HG03469 (cell line): ENCODE measurements at regions not wholly inside any gene's neighbourhood (a gene's known extent, or its start where the extent isn't known, plus 50 kb on each side); places are given as distances from the start of the nearest gene placed in this dataset.
"Not testable (repeated sequence)": the region's sequence is repeated elsewhere in the genome, so short reads cannot be mapped to it uniquely, and the experiment has no call there.

Source experiments
- ATAC-seq: cut with Tn5 transposase; IDR thresholded peaks from one replicate; pipeline ENCODE4 v1.9.1; 2021; ENCODE audit warnings: mild to moderate bottlenecking, moderate library complexity, moderate number of reproducible peaks; ENCODE audit not compliant: unreplicated experiment

DNA sequence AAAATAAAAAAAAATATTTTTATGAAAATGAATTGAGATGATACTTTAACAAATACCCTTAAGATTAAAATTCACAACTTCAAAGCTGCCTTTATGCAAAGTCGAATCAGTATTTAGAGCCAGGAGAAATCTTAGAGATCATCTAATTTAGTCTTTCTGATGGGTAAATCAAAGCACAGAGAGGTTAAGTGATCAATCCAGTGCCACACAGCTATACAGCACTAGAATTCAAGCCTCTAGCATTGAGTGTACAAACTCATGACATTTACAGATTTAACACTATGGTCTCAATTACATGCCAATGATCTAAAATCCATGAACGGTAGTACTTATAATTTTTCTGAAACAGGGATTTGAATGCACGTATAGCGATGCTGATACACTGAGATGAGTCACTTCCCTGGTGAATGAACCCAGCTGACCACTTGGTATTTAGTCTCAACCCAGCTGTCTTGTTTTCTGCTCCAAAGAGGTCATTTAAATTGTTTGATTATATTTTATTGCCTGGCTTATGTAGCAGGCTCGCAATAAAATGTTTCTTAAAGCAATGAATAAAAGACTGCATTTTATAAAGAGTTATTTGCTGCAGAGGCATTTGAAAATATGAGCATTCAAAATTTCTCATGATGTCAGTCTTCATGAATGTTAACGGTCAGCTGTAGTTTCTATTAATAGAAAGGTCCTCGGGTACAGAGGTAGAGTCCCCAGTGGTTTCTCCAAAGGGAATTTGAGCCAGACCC, 152.4 kb upstream of the PRICKLE1 start:
- ATAC-seq: no peak

- ATAC-seq: no peak
Measured at GRCh38 chr12:42741091-42741490, 151.5 kb upstream of the PRICKLE1 start.

DNA sequence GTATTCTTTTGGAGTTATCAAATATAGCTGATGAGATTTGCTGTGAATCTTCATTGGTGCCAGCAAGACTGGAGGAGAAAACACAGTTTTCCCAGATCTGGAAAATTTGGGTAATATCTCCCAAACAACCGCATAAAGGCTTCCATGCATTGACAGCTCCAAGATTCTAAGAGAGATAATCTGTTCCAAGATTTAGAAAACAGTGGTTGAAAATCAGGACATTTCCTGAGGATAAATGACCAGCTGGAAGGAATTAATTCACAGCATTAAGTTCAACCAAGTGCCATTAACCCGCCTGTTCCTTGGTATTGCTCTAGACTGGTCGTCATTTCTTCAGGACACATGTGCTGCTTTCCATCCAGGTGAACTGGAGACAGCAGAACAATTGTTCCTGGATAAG, 147.9 kb upstream of the PRICKLE1 start:
- no peak for ATAC-seq

GRCh38 chr12:42735861-42736361, 146.4 kb upstream of the PRICKLE1 start:
- ATAC-seq: no peak

GRCh38 chr12:42733911-42734310, 144.4 kb upstream of the PRICKLE1 start:
- ATAC-seq: no peak

GRCh38 chr12:42732908-42733411, 143.4 kb upstream of the PRICKLE1 start:
- ATAC-seq: no peak

GRCh38 chr12:42730291-42730690, 140.7 kb upstream of the PRICKLE1 start:
- no peak for ATAC-seq

- ATAC-seq: no peak
Measured at GRCh38 chr12:42729535-42729900, 140.0 kb upstream of the PRICKLE1 start.

GRCh38 chr12:42728770-42729534, 139.4 kb upstream of the PRICKLE1 start:
- ATAC-seq: no peak

GRCh38 chr12:42728287-42728686, 138.7 kb upstream of the PRICKLE1 start:
- no peak for ATAC-seq

- no peak for ATAC-seq
Measured at GRCh38 chr12:42725809-42726208, 136.3 kb upstream of the PRICKLE1 start.

GRCh38 chr12:42716491-42716891, 126.9 kb upstream of the PRICKLE1 start:
- ATAC-seq: no peak

GRCh38 chr12:42713566-42713965, 124.0 kb upstream of the PRICKLE1 start:
- not testable (repeated sequence) for ATAC-seq

DNA sequence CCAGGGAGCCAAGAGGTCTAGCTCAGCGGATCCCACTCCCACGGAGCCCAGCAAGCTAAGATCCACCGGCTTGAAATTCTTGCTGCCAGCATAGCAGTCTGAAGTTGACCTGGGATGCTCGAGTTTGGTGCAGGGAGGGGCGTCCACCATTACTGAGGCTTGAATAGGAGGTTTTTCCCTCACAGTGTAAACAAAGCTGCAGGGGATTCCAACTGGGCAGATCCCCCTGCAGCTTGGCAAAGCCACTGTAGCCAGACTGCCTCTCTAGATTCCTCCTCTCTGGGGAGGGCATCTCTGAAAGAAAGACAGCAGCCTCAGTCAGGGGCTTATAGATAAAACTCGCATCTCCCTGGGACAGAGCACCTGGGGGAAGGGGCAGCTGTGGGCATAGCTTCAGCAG, 118.8 kb upstream of the PRICKLE1 start:
- ATAC-seq: not testable (repeated sequence)

DNA sequence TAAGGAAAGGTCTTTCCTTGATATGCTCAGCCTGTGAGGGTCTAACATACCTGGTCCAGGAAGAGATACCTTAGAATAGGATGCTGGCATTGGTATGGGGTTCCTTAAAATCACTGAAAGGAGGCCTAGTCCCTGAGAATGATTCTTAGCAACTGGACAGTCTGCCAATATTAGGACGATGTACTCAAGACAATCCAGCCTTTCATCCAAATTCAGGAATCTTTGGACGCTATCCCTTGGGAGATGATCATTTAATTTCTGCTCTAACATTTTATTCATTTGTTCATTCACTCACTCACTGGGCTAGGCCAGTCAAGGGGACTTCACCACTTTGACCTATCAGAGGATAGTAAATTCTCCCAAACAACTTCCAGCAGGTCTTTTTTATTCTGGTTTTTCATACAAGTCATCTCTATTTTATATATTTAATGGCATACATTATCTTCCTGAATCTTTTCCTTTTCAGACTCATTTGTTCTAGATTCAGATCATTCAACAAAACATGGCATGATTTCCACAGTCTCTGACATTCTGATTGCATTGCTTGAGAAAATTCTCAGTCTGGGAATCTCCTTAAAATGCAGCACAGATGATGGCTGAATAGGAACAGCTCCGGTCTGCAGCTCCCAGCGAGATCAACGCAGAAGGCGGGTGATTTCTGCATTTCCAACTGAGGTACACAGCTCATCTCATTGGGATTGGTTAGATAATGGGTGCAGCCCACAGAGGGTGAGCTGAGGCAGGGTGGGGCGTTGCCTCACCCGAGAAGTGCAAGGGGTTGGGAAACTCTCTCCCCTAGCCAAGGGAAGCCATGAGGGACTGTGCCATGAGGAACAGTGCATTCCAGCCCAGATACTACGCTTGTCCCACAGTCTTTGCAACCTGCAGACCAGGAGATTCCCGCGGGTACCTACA, 118.0 kb upstream of the PRICKLE1 start:
- ATAC-seq: no peak

GRCh38 chr12:42706321-42706720, 116.8 kb upstream of the PRICKLE1 start:
- ATAC-seq: no peak

DNA sequence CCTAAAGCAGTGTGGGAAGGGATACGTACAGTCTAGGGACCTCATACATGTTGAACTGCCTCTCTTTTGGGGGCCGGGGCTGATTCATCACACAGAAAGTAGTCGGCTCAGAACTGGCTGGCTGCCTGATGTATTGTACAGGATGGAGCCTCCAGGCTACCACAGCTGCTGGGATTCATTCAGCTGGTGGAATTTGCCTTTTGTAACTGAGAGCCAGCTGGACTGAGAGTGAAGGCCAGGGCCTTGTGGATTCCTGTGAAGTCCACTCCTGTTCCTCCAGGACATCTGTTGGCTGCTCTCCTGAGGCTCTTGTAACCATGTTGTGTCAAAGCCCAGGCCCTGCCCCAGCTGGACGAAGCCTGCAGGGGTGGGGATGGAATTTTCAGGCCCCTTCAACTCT, 116.3 kb upstream of the PRICKLE1 start:
- no peak for ATAC-seq

DNA sequence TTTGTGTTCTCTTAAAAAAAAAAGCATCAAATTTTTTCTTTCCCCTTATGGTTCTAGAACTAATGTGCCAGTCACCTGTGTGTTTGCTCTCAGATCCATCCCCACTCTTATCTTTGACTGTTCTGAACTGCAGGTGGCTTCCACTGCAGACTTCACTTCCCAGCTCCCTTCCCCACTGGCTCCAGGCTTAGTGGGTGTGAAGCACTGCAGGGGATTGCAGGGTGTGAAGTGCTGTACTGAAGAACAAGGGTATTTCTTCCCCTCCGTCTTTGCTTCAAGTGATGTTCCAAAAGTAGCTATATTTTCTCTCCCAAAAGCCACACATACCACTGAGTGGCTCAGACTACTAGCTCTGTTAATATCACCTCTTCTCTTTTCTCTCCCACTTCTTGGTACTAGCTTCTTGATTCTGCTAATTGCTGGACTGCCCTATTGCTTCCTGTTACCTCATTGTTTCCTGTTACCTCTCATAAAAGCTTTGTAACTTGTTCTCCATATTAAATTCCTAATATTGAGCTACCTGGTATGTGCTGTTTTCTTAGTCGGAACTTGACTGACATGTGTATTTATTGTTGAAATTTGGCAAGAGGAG, 115.4 kb upstream of the PRICKLE1 start:
- no peak for ATAC-seq

GRCh38 chr12:42704340-42704739, 114.8 kb upstream of the PRICKLE1 start:
- ATAC-seq: no peak

- no peak for ATAC-seq
Measured at GRCh38 chr12:42701084-42701483, 111.5 kb upstream of the PRICKLE1 start.

DNA sequence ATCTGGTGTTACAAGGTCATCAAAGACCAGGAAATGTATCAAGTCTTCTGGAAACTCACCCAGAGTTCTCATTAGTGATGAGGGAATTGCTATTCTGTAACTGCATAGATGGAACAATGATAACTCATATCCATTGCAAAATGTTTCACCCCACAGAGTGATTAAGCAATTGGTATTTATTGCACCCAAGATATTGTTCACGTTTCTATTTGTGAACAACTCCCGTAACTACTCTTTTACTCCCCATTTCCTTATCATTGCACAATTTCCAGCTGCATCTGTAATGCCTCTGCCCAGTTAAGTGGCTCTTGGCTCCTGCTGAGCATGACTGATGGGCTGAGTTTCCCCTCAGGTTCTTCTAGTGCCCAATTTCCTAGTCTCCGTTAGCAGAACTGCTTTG, 108.7 kb upstream of the PRICKLE1 start:
- ATAC-seq: no peak
